Muscle of leg (tissue), 3 donors: ENCODE measurements at regions not wholly inside any gene's neighbourhood (a gene's known extent, or its start where the extent isn't known, plus 50 kb on each side); places are given as distances from the start of the nearest gene placed in this dataset.
"Not testable (repeated sequence)": the region's sequence is repeated elsewhere in the genome, so short reads cannot be mapped to it uniquely, and the experiment has no call there.

Source experiments
- DNase-seq: peaks from one replicate; pipeline ENCODE4 v3.0.0; 2013
- H3K27ac ChIP-seq: one replicate; pipeline ENCODE4 v1.5.1; 2013; ENCODE audit warnings: mild to moderate bottlenecking, low read length, control low read depth
- H3K27me3 ChIP-seq: one replicate; pipeline ENCODE4 v1.6.1; 2013; ENCODE audit warnings: low read length; ENCODE audit not compliant: control insufficient read depth, insufficient read depth
- H3K36me3 ChIP-seq: one replicate; pipeline ENCODE4 v1.6.1; 2013; ENCODE audit warnings: low read length; ENCODE audit not compliant: control insufficient read depth, insufficient read depth
- H3K4me1 ChIP-seq: one replicate; pipeline ENCODE4 v1.6.1; 2013; ENCODE audit warnings: low read length; ENCODE audit not compliant: control insufficient read depth, insufficient read depth
- H3K4me3 ChIP-seq: one replicate; pipeline ENCODE4 v1.5.1; 2013; ENCODE audit warnings: low read length, control low read depth
- H3K9me3 ChIP-seq: replicated peaks from 2 replicates; pipeline ENCODE4 v1.6.1; 2013; ENCODE audit warnings: low read depth, low read length; ENCODE audit not compliant: control insufficient read depth
- WGBS: methylation state at CpG from one replicate; pipeline ENCODE4 v1.1.5; 2013; ENCODE audit warnings: missing lambda C conversion rate; ENCODE audit not compliant: insufficient coverage; 5-methylcytosine and 5-hydroxymethylcytosine counted together

DNA sequence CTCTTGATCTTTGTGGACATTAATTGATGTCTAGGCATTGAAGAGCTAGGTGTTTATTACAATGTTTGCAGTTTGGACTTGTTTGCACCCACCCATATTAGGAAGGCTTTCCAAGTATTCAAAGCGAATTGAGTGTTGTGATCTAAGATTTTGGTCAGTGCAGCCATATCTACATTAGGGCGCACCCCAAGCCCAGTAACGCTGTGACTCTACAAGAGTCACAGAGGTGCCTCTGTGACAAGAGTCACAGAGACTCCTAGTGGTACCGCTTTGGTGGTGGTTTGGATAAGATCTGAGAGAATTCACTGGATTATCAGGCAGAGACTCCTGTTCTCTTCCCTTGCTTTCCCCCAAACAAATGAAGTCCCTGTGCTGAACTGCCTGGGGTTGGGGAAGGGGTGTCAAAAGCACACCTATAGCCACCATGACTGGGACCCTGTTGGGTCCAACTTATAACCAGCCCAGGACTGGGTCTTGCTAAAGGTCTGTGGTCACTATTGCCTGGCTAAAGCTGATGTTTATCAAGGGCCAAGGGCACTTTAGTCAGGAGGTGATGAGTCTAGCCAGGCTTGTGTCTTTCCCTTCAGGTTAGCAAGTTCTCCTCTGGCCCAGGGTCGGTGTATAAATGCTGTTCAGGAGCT lies 114.1 kb upstream of the RIOK2 start:
- peaks cover 4% of the 10 kb centered on the region for H3K9me3 ChIP-seq

DNA sequence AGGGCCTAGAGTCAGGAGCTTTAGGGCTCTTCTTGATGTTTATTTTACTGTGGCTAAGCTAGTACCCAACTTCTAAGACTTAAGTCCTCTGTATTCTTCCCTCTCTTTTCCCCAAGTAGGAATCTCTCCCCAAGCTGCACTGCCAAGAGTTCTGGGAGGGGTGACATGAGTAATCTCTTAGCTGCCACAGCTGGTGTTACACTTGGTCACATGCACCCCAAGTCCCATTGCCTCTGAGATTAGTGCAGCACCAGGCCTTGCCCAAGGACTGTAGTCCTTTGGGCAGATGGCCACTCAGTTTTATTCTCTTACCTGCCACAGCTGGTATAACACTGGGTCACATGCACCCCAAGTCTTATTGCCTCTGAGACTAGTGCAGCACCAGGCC lies 114.7 kb upstream of the RIOK2 start:
- H3K27me3 ChIP-seq = no peaks in the 10 kb centered on the region
- H3K4me3 ChIP-seq = no peak overlapping the region
- peaks cover 4% of the 10 kb centered on the region for H3K9me3 ChIP-seq
- H3K4me1 ChIP-seq = no peaks in the 10 kb centered on the region
- H3K36me3 ChIP-seq = no peaks in the 10 kb centered on the region
- H3K27ac ChIP-seq = no peak overlapping the region
- DNase-seq = no peak

More for the DNA sequence above, 114.1 kb upstream of the RIOK2 start:
- Histone ChIP-seq H3K36me3 (no peaks in the 10 kb centered on the region), H3K4me1 (no peaks in the 10 kb centered on the region), H3K4me3 (no peak overlapping the region), H3K27ac (no peak overlapping the region), H3K27me3 (no peaks in the 10 kb centered on the region)
- no CpG with 5 or more reads among the region's 5 CpGs for WGBS
- DNase-seq = peak; percentile 50

DNA sequence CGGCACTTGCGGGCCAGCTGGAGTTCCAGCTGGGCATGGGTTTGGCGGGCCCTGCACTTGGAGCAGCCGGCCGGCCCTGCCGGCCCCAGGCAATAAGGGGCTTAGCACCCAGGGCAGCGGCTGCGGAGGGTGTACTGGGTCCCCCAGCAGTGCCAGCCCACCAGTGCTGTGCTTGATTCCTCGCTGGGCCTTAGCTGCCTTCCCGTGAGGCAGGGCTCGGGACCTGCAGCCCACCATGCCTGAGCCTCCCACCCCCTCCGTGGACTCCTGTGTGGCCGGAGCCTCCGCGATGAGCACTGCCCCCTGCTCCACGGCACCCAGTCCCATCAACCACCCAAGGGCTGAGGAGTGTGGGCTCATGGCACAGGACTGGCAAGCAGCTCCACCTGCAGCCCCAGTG lies 118.1 kb upstream of the RIOK2 start:
- DNase-seq, H3K4me3 ChIP-seq, H3K4me1 ChIP-seq, H3K27me3 ChIP-seq, H3K27ac ChIP-seq, H3K36me3 ChIP-seq, H3K9me3 ChIP-seq: not testable (repeated sequence)
- 92% methylated on average over 13 of the region's 16 CpGs for WGBS

DNA sequence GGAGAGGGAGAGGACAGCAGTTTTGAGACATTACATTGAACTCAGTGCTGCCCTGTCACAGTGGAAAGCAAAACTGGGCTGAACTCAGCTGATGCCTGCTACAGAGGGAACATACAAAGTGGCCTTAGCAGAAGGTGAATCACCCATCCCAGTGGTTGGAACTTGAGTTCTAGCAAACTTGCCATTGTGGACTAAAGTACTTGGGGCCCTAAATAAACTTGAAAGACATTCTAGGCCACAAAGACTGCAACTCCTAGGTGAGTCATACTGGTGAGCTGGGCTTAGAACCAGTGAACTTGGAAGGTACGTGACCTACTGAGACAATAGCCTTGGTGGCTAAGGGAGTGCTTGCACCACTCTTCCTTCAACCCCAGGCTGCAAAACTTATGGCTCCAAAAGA lies 155.7 kb upstream of the RIOK2 start:
- no peaks in the 10 kb centered on the region for H3K36me3 ChIP-seq
- peaks cover 11% of the 10 kb centered on the region for H3K9me3 ChIP-seq
- DNase-seq = no peak
- H3K27ac ChIP-seq = no peak overlapping the region
- no CpG with 5 or more reads among the region's 1 CpG for WGBS
- H3K27me3 ChIP-seq = no peaks in the 10 kb centered on the region
- no peaks in the 10 kb centered on the region for H3K4me1 ChIP-seq
- no peak overlapping the region for H3K4me3 ChIP-seq

DNA sequence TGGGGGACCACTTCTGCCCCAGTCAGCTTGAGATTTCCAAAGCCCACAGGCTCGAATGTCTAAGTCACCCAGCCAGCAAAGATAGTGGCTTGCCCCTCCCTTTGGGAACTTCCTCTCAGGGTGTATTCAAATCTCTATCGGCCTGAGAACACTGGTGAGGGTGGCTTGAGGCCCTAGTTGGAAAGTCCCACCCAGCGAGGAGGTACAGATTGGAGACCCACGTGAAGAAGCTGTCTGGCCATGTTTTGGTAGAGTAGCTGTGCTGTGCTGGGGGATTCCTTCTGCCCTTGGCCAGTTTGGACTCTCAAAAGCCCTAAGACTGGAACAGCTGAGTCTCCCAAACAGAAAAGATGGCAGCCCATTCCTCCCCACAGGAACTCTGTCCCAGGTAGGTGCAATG lies 172.7 kb upstream of the RIOK2 start:
- no peak for DNase-seq
- WGBS = 100% methylated on average over 1 of the region's 4 CpGs
- peaks cover 8% of the 10 kb centered on the region for H3K9me3 ChIP-seq
- no peaks in the 10 kb centered on the region for H3K4me1 ChIP-seq
- no peaks in the 10 kb centered on the region for H3K27me3 ChIP-seq
- no peak overlapping the region for H3K4me3 ChIP-seq
- no peak overlapping the region for H3K27ac ChIP-seq
- H3K36me3 ChIP-seq = no peaks in the 10 kb centered on the region

DNA sequence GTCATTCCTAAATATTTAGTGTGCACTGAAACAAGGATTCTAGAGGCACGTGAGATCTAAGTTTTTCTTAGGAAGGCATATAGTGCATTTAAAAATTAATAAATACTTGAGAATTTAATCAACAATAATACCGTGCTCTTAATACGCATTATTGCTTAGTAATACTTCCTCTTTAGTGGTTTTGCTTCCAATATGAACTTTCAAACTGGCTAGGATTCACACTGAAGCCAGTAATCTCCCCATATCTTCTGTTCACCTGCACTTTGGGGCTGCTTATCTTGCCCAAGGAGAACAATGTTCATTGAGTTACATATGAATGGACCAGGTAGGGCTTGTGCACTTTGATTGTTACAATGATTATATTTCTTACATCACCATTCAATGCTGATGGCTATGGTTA lies 180.5 kb upstream of the RIOK2 start:
- Histone ChIP-seq H3K27me3 (no peaks in the 10 kb centered on the region), H3K36me3 (no peaks in the 10 kb centered on the region), H3K4me3 (no peak overlapping the region), H3K9me3 (no peaks in the 10 kb centered on the region), H3K27ac (no peak overlapping the region), H3K4me1 (no peaks in the 10 kb centered on the region)
- DNase-seq = no peak
- WGBS = no CpG with 5 or more reads among the region's 3 CpGs

DNA sequence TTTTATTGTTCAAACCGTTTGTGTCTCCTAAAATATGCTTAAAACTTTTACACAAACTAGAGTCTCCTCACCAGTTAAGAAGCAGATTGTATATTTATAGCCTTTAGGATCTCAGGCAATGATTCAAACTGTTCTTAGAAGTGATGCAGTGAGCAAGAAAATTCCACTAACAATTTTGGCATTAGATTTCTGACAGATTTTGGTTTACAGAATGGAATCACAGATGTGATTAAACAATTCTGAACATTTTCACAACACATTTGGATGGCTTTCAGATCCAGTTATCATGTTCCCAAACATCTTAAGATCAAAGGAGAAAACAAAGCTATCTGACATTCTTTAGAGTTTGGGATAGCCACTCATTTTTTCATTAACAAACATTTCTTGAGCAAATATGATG lies 181.7 kb upstream of the RIOK2 start:
- WGBS = no CpG with 5 or more reads among the region's 1 CpG
- no peaks in the 10 kb centered on the region for H3K36me3 ChIP-seq
- H3K4me1 ChIP-seq = no peaks in the 10 kb centered on the region
- H3K4me3 ChIP-seq = no peak overlapping the region
- no peaks in the 10 kb centered on the region for H3K9me3 ChIP-seq
- peak; percentile 69 for DNase-seq
- H3K27ac ChIP-seq = no peak overlapping the region
- no peaks in the 10 kb centered on the region for H3K27me3 ChIP-seq

DNA sequence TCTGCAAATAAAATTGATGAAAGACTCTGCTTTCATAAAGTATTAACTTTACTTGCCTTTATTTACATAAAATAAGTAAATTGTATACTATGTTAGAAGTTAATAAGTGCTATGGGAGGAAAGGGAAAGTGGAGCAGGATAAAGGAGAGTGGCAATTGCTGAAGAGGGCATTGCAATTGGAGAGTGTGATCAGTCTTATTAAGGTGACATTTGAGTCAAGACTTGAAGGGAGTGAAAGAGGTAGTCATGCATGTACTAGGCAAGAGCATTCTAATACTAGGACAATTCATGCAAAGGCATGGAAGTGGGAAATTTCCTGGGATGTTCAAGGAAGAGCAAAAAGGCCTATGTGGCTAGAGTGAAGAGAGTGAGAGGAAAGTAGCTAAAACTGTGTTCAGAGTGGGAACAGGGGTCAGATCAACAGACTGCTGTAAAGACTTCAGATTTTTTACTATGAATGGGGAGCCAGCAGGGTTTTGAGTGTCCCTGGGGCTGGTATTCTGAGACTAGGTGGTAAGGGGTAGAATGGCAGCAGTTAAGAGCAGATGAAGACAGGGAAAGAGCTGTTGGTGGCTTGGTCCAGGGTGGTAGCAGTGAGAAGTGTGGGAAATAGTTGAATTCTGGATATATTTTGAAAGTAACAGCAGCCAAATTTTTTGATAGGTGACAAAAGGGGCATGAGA lies 182.3 kb upstream of the RIOK2 start:
- DNase-seq = no peak
- Histone ChIP-seq H3K36me3 (no peaks in the 10 kb centered on the region), H3K27me3 (no peaks in the 10 kb centered on the region), H3K9me3 (no peaks in the 10 kb centered on the region), H3K4me3 (no peak overlapping the region), H3K4me1 (no peaks in the 10 kb centered on the region), H3K27ac (no peak overlapping the region)

DNA sequence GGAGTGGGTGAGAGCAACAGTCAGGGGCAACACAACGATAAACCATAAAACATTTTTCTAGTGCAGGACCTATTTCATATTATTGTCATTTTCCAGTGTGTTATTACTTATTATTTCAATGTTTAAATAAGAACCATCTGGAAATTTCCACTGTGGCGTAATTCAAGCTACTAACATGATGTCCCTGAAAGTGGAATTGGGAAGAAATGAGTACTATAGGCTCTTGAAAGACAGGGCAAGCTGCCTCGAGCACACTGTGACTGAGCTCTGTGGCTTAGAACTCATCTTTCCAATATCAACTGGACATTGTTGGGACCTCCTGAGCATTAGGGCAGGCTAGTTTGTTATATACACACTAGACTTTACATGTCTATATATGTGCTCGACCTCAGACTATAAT lies 182.9 kb upstream of the RIOK2 start:
- DNase-seq = peak; percentile 35

DNA sequence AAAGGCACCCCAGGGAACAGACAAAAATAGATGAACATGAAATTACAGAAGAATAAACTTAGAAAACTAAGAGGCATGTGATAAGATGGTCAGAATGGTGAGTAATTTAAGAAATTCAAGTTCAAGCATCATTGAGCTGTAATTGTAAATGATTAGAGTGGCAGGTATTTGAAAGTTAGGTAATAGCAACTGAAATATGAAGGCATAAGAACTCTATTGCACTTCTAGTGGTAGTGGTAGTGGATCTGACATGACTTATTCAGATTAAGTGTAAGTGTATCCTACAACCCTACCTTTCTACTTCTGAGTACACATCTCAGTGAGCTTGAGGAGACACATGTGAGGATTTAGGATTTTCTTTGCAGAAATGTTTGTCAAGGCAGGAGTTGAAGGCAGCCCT lies 192.9 kb upstream of the RIOK2 start:
- H3K36me3 ChIP-seq = no peaks in the 10 kb centered on the region
- H3K4me1 ChIP-seq = no peaks in the 10 kb centered on the region
- H3K27me3 ChIP-seq = no peaks in the 10 kb centered on the region
- H3K9me3 ChIP-seq = no peaks in the 10 kb centered on the region
- no peak overlapping the region for H3K27ac ChIP-seq
- no peak overlapping the region for H3K4me3 ChIP-seq
- DNase-seq = no peak

More for the DNA sequence above, 182.9 kb upstream of the RIOK2 start:
- H3K4me3 ChIP-seq = no peak overlapping the region
- H3K27ac ChIP-seq = no peak overlapping the region
- no peaks in the 10 kb centered on the region for H3K9me3 ChIP-seq
- 17% methylated on average over 1 of the region's 4 CpGs for WGBS
- no peaks in the 10 kb centered on the region for H3K27me3 ChIP-seq
- no peaks in the 10 kb centered on the region for H3K4me1 ChIP-seq
- no peaks in the 10 kb centered on the region for H3K36me3 ChIP-seq

DNA sequence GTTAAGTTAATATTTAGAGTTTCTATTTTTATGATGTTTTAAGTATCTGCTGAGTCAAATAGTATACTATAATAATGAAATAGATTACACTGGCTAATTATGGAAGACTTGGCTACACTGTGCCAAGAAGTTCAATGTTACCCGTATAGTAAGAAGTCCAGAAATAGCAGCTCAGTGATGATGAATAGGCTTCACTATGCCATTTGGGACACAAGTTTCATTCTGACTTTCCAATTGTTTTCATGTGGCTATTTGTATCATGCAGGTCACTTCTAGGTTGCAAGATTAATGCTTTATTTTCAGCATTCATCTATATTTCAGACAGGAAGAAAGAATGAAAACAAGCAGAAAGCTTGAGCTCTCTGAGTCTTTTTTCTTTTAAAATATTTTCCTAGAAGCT lies 194.5 kb upstream of the RIOK2 start:
- H3K4me1 ChIP-seq = no peaks in the 10 kb centered on the region
- no peaks in the 10 kb centered on the region for H3K36me3 ChIP-seq
- no peak overlapping the region for H3K4me3 ChIP-seq
- no peaks in the 10 kb centered on the region for H3K27me3 ChIP-seq
- no peaks in the 10 kb centered on the region for H3K9me3 ChIP-seq
- WGBS = no CpG with 5 or more reads among the region's 1 CpG
- no peak overlapping the region for H3K27ac ChIP-seq
- DNase-seq = no peak
